OCI-LY7 (cell line): ENCODE measurements at regions not wholly inside any gene's neighbourhood (a gene's known extent, or its start where the extent isn't known, plus 50 kb on each side); places are given as distances from the start of the nearest gene placed in this dataset.

Experiments
- BruUV-seq: library from RNA; stranded (reverse); fragments of 400-500 nt; replicated peaks from 2 replicates; lab custom pipeline; 2021; lab: Mats Ljungman, UMichigan
- CTCF ChIA-PET: fragments of 300-600 bp; sonication (Branson Sonifier 250); formaldehyde crosslinking; loops from one replicate; lab custom pipeline; 2022; ENCODE audit warnings: antibody characterized with exemption; ENCODE audit not compliant: unreplicated experiment; lab: Charles Lee
- POLR2A ChIA-PET: fragments of 300-600 bp; sonication (Branson Sonifier 250); formaldehyde crosslinking; loops from one replicate; lab custom pipeline; 2022; ENCODE audit warnings: antibody characterized with exemption; lab: Charles Lee
- DNase-seq: peaks from one replicate; pipeline ENCODE4 v3.0.0-alpha.2; 2015; ENCODE audit warnings: low spot score
- H2AFZ ChIP-seq: fragments of 200-600 bp; sonication (generic), shearing (Covaris generic); 2 replicates; pipeline ENCODE4 v1.6.1; 2014; ENCODE audit warnings: mild to moderate bottlenecking, antibody characterized with exemption, low read length, moderate library complexity
- H3K27ac ChIP-seq: fragments of 200-600 bp; sonication (generic); 2 replicates; pipeline ENCODE4 v1.5.1; 2014; ENCODE audit warnings: mixed run types, low read depth, mild to moderate bottlenecking, moderate library complexity, low read length, inconsistent platforms; ENCODE audit not compliant: poor library complexity, severe bottlenecking
- H3K36me3 ChIP-seq: fragments of 200-600 bp; sonication (generic); 2 replicates; pipeline ENCODE4 v1.6.1; 2014; ENCODE audit warnings: mild to moderate bottlenecking, antibody characterized with exemption, low read length, moderate library complexity, mixed read lengths; ENCODE audit not compliant: insufficient read depth
- H3K4me1 ChIP-seq: fragments of 200-600 bp; sonication (generic); 2 replicates; pipeline ENCODE4 v1.5.1; 2014; ENCODE audit warnings: mild to moderate bottlenecking, low read length; ENCODE audit not compliant: insufficient read depth, poor library complexity, severe bottlenecking
- H3K4me2 ChIP-seq: fragments of 200-600 bp; sonication (generic); 2 replicates; pipeline ENCODE4 v1.6.1; 2014; ENCODE audit warnings: mild to moderate bottlenecking, low read length
- H3K4me3 ChIP-seq: fragments of 200-600 bp; sonication (generic); 2 replicates; pipeline ENCODE4 v1.5.1; 2014; ENCODE audit warnings: mild to moderate bottlenecking, low read depth, low read length; ENCODE audit not compliant: poor library complexity, severe bottlenecking
- H3K79me2 ChIP-seq: fragments of 200-600 bp; sonication (generic); 2 replicates; pipeline ENCODE4 v1.6.1; 2016; ENCODE audit warnings: low read depth, mild to moderate bottlenecking, low read length, moderate library complexity, mixed read lengths; ENCODE audit not compliant: insufficient read depth
- H3K9me2 ChIP-seq: fragments of 200-600 bp; sonication (generic); 2 replicates; pipeline ENCODE4 v1.6.1; 2016; ENCODE audit warnings: mild to moderate bottlenecking, low read length, mixed read lengths; ENCODE audit not compliant: insufficient read depth
- H3K9me3 ChIP-seq: fragments of 200-600 bp; sonication (generic); 2 replicates; pipeline ENCODE4 v1.6.1; 2014; ENCODE audit warnings: mild to moderate bottlenecking, mixed run types, low read length, mixed read lengths
- H4K20me1 ChIP-seq: fragments of 200-600 bp; sonication (generic); 2 replicates; pipeline ENCODE4 v1.6.1; 2014; ENCODE audit warnings: mild to moderate bottlenecking, antibody characterized with exemption, low read length, moderate library complexity, mixed read lengths; ENCODE audit not compliant: insufficient read depth
- EZH2phosphoT487 ChIP-seq: fragments of 200-600 bp; sonication (generic); IDR thresholded peaks from 2 replicates; pipeline ENCODE4 v1.6.1; 2018; ENCODE audit warnings: low read depth, borderline replicate concordance, mild to moderate bottlenecking, mixed run types, antibody characterized with exemption, low read length, moderate library complexity, mixed read lengths
- intact Hi-C: fragments of 100-400 bp; cut with micrococcal nuclease; formaldehyde crosslinking; loops from one replicate; pipeline ENCODE4 v1.10.0; 2022; ENCODE audit not compliant: unreplicated experiment
- TF ChIP-seq, protein P1 (sequence below): fragments of 200-600 bp; sonication (generic); conservative IDR thresholded peaks from 2 replicates; pipeline ENCODE4 v1.5.1; 2014; ENCODE audit warnings: mild to moderate bottlenecking, antibody characterized with exemption, low read length, moderate library complexity, mixed read lengths

DNA sequence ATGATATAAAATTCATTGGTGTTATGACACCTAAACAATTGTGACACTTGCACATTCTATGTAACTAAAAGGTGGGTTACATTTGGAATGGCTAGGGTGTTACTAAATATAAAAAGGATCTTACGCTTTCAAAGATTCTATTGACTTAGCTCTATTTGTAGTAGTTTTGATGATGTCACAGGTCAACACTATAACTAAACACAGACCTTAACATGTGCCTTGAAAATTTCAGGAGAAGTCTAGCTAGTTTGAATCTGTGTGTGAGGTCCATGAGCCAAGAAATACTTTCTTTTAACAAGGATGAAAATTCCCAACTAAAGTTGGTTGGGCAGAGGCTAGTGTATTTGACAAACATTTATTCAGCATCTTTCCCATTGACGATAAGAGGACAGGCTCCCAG is 298.0 kb downstream of the GPAT3 start:
- Histone ChIP-seq H3K4me1 (no peaks in the 10 kb centered on the region), H3K4me3 (no peak overlapping the region), H3K9me3 (no peaks in the 10 kb centered on the region), H3K9me2 (no peaks in the 10 kb centered on the region), H3K79me2 (no peaks in the 10 kb centered on the region), H3K4me2 (no peak overlapping the region), H3K27ac (no peak overlapping the region), H2AFZ (no peak overlapping the region), H4K20me1 (no peaks in the 10 kb centered on the region), H3K36me3 (no peaks in the 10 kb centered on the region)
- intact Hi-C loops, result no loop called here
- ChIA-PET POLR2A (no interaction called here), CTCF (no interaction called here)
- TF ChIP-seq, protein P1, sequence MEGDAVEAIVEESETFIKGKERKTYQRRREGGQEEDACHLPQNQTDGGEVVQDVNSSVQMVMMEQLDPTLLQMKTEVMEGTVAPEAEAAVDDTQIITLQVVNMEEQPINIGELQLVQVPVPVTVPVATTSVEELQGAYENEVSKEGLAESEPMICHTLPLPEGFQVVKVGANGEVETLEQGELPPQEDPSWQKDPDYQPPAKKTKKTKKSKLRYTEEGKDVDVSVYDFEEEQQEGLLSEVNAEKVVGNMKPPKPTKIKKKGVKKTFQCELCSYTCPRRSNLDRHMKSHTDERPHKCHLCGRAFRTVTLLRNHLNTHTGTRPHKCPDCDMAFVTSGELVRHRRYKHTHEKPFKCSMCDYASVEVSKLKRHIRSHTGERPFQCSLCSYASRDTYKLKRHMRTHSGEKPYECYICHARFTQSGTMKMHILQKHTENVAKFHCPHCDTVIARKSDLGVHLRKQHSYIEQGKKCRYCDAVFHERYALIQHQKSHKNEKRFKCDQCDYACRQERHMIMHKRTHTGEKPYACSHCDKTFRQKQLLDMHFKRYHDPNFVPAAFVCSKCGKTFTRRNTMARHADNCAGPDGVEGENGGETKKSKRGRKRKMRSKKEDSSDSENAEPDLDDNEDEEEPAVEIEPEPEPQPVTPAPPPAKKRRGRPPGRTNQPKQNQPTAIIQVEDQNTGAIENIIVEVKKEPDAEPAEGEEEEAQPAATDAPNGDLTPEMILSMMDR, result no peak
- no peak for TF ChIP-seq EZH2phosphoT487
- no peak for DNase-seq
- BruUV-seq, result no TSS peak

DNA sequence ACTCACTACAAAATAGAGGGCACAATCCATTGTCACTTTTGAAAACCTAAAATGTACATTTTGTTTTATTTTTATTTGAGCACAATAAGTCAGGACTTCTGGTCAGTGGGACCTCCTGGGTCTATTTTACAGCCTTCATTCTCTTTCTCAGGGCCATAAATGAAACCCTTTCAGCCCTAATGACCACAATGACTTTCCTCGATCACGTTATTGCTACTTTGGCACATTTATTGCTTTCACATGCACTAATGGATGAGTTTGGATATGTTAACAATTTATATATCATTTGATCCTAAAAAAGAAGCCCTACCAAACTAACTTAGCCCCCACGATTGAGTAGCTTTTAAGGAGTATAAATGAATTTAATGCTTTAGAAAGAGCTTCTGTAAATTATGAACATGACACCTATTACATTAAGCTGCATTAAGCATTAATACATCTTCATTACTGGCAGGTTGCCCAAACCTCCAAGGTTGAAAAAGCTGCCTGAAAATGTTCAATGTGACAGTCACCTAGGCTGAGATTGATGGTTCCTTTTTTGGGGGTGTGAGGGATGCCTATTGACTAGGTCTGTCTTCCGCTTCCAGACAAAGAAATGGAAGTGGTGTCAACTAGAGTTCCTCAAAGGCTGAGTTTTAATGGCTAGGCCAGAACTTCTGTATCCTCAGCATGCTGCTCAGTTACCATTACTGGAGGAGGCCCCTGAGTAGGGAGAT is 296.4 kb downstream of the GPAT3 start:
- H3K27ac ChIP-seq, result no peak overlapping the region
- no peak overlapping the region for H3K4me3 ChIP-seq
- H2AFZ ChIP-seq, result no peak overlapping the region
- H3K79me2 ChIP-seq, result no peaks in the 10 kb centered on the region
- no peak for DNase-seq
- intact Hi-C loops, result no loop called here
- TF ChIP-seq, protein P1, result no peak
- TF ChIP-seq EZH2phosphoT487, result no peak
- no peaks in the 10 kb centered on the region for H3K9me2 ChIP-seq
- H3K9me3 ChIP-seq, result no peaks in the 10 kb centered on the region
- ChIA-PET CTCF (no interaction called here), POLR2A (no interaction called here)
- no peaks in the 10 kb centered on the region for H4K20me1 ChIP-seq
- no peak overlapping the region for H3K4me2 ChIP-seq
- H3K36me3 ChIP-seq, result no peaks in the 10 kb centered on the region
- H3K4me1 ChIP-seq, result no peaks in the 10 kb centered on the region
- no TSS peak for BruUV-seq

DNA sequence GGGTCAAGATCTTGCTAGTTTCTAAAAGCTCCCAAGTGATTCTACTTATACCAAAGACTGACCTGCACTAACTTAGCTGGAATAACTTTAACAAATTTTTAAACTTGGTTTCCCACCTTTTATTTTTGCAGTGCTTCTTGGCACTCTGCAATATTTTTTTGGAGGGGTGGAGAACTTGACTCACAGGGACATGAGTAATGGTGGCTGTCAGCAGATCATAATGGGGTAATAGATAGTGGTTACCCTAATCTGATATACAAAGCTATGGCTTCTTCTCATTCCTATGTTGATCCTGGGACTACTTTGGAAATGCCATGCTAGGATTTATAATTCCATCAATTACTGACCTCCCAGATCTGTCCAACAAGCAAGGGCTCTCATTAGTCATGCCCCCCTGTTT is 295.7 kb downstream of the GPAT3 start:
- no TSS peak for BruUV-seq
- Histone ChIP-seq H3K4me2 (no peak overlapping the region), H3K79me2 (no peaks in the 10 kb centered on the region), H3K9me3 (no peaks in the 10 kb centered on the region), H3K27ac (no peak overlapping the region), H4K20me1 (no peaks in the 10 kb centered on the region), H3K36me3 (no peaks in the 10 kb centered on the region), H2AFZ (no peak overlapping the region), H3K4me3 (no peak overlapping the region), H3K9me2 (no peaks in the 10 kb centered on the region), H3K4me1 (no peaks in the 10 kb centered on the region)
- ChIA-PET CTCF (no interaction called here), POLR2A (interaction anchor here (1.1 to 2.0 kb wide), 2 partner anchors 8 to 99 kb away, joined by 4 to 5 read pairs; no protein-coding TSS in a partner anchor)
- no peak for DNase-seq
- intact Hi-C loops, result no loop called here
- no peak for TF ChIP-seq EZH2phosphoT487
- TF ChIP-seq, protein P1, result no peak
